G401.6 (cell line): ENCODE measurements at regions not wholly inside any gene's neighbourhood (a gene's known extent, or its start where the extent isn't known, plus 50 kb on each side); places are given as distances from the start of the nearest gene placed in this dataset.

Experiments used
- FAIRE-seq: peaks from 2 replicates; lab custom pipeline; 2012; peaks lifted over from hg19 to GRCh38; lab: Jason Lieb, UNC

DNA sequence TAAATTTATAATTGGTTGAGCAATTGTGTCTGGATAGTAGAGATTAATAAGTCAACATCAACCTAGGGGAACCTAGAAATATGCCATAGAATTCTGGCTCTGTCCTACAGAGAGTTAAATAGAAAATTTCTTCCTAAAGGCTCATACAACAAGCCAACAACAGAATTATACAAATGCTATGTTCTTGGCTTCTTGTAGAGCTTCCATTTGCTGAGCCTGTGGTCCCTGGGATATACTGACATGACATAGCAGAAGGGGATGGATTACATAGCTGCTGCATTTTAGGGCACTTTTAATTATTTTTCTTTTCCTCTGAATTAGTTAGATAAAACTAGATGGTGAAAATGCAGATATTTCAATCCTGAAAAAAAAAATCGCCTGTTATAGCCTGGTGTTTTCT, 95.5 kb upstream of the ST6GAL2 start:
- no peak for FAIRE-seq

DNA sequence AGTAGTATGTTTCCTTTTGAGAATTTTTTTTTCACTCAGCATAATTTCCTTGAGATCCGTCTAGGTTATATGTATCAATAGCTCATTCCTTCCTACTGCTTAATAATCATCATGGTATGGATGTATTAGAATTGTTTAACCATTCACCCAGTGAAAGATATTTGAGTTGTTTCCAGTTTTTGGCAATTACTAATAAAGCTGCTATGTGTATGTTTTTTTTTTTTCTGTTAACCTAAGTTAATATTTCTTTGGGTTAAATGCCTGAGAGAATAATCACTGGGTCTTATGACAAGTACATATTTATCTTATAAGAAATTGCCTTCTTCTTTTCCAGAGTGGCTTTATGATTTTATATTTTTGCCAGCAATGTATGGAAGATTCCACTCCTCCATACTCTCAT, 96.4 kb upstream of the ST6GAL2 start:
- FAIRE-seq: no peak

DNA sequence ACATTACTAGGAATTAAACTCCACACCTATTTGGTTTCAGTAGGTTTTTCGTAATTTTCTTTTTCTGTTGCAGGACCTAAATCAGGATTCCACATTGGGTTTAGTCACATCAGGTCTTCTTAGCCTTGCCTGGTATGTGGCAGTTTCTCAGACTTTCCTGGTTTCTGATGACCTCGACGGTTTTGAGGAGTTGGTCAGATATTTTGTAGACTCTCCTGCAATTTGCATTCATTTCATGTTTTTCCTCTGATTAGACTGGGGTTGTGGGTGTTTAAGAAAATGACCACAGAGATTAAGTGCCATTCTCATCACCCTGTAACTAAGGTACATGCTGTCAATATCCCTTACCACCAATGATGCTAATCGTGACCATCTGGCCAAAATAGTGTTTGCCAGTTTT, 97.3 kb upstream of the ST6GAL2 start:
- FAIRE-seq: no peak

GRCh38 chr2:106988361-106988760, 102.4 kb upstream of the ST6GAL2 start:
- FAIRE-seq: no peak

DNA sequence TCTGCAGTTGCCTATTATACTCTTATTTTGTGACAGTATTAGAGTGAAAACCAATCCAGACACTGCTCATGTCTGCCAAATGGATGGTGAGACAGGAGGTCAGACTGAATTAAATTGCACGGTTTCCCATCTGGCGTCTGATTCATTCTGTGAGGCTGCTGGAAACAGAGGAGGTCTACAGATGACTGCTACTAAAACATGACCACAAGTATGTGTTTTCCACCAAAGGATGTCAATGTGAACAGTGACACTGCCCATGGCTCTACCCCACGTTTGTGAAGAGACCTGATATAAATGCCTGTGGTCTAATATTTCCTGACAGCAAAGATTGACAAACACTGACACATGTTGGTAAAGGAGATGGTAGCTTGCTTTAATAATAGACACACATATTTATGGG, 104.3 kb upstream of the ST6GAL2 start:
- no peak for FAIRE-seq

GRCh38 chr2:106991866-106992265, 105.9 kb upstream of the ST6GAL2 start:
- no peak for FAIRE-seq

DNA sequence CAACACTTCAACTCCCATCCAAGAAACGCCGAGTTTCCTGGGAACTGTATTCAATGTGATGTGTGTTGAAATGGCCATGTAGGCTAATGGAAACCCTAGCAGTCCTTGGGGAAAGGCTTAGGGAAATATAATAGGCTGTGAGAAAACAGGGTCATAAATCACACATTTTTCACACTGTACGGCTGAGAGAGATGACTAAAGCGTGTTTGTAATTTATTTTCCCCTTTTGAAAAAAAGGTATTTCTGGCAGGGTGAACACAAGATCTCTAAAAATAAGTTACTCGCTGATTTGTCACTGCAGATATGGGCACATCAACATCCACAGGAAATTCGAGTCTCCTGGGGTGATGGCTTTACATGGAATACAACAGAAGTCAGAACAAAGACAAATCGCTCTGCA, 109.6 kb upstream of the ST6GAL2 start:
- FAIRE-seq: no peak

DNA sequence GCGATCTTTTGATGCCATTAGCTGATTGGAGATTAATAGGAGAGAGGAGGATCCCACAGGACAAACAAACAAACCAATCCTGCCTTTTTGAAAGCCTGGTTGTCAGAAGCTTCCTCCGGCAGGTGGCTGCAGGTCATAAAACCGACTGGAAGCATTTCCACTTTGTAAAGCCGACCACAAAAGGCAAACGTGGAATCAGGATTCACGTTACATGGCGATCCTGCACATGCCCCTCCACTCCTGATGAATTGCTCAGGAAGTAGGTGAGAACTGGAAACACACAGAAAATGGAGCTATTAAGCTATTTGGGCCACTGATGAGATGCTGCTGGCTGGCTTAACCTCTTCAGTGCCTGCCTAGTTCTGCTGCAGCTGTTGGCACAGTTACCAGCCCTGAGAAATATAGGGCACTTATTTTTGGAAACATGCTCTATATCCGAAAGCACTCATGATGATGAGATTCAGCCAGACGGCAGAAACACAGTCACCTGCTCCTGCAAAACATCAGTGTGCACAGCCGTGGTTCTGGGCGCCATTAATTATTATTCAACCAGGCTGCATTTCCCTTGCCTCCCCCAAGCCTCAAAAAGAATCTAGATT, 110.3 kb upstream of the ST6GAL2 start:
- no peak for FAIRE-seq

DNA sequence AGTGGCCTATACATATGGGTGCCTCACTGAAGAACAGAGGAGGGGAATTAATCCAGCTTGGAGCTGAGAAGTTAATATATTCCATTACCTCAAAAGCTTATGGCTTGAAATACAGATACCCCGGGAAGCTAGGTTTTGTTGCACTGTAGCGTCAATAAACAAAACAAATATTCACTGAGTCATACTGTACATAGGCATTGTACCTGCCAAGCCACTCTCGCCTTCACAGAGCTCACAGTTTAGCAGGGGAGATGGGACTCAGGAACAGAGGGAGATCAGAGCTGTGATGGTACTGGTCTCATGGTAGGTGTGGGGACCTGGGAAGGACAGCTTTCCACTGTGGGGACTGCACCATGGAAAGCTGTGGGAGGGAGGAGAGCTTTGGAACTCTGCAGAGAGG, 111.2 kb upstream of the ST6GAL2 start:
- no peak for FAIRE-seq

GRCh38 chr2:107001062-107001461, 115.1 kb upstream of the ST6GAL2 start:
- FAIRE-seq: no peak

GRCh38 chr2:107001551-107001950, 115.6 kb upstream of the ST6GAL2 start:
- FAIRE-seq: no peak

GRCh38 chr2:107001964-107002696, 116.2 kb upstream of the ST6GAL2 start:
- no peak for FAIRE-seq

DNA sequence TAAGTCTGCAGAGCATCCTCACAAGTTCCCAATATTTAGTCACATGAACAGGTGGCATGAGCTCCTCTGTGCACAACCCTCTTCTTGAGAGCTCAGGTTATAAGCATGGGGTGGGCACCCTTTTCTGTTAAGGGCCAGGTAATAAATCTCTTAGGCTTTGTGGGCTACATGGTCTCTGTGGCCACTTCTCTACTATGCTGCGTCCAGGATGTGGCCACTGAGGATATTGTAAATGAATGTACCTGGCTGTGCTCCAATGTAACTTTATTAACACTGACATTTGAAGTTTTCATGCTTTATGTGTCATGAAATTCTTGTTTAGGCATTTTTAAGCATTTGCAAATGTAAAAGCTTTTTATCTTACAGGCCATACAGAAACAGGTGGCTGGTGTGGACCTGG, 116.8 kb upstream of the ST6GAL2 start:
- FAIRE-seq: no peak

GRCh38 chr2:107005853-107006252, 119.9 kb upstream of the ST6GAL2 start:
- no peak for FAIRE-seq

DNA sequence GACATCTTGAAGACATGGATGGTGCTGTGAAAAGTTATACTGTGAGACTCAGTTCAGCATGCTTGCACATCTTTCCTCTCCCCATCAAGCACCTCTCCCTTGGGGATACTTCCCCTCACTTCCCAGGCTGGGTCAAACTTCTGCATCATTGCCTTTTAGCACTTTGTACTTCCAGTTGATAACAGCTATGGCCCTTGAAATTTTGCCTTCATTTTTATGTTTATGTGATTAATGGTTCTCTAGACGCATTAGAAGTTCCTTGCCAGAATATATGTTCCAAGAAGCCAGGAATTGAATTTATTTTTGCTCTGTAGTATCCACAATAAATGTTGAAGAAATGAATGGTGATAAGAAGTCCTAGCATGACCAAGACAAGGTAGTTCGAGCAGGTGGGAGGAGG, 120.9 kb upstream of the ST6GAL2 start:
- FAIRE-seq: no peak

- FAIRE-seq: no peak
These were observed 122.0 kb upstream of the ST6GAL2 start for GRCh38 chr2:107007927-107008326.

GRCh38 chr2:107008843-107009242, 122.9 kb upstream of the ST6GAL2 start:
- no peak for FAIRE-seq

DNA sequence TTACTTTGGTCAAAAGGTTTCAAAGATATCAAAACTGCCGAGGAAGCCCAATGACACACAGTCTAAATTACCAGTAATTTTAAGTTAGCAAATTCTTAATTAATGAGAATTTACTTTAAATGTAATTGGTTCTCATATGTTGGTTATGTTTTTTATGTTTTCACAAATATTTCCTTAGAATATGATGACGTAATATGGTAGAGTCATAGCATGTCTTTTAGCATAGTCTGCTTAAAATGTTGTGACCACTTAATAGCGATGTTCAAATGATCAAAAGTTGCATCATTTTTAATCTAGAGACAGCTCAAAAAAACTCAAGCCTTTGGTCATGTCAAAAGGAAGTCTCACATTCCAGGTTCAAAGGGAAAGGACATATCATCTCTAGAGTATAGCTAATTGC, 123.3 kb upstream of the ST6GAL2 start:
- no peak for FAIRE-seq

- FAIRE-seq: no peak
These were observed 126.8 kb upstream of the ST6GAL2 start for GRCh38 chr2:107012714-107013306.

- no peak for FAIRE-seq
These were observed 127.9 kb upstream of the ST6GAL2 start for GRCh38 chr2:107013884-107014283.

- FAIRE-seq: no peak
These were observed 132.4 kb upstream of the ST6GAL2 start for GRCh38 chr2:107018366-107018765.

DNA sequence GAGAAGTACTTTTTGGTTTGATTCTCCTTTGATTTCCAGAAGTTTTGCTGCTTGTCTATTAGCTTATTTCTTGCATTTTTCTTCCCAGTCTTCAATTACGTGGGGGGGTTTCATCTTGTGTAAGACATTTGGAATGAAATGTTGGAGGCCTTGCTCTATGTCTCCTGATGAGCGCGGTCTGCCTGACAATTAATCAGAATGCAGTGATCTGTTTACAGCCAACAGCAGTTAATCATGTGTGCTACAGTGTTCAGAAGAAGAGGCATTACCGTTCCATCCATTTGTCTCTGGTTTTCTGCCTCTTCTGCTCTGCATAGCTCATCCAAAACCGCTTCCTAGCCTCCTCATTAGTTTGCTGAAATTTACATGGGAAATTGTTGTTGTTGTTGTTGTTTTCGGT, 134.4 kb upstream of the ST6GAL2 start:
- no peak for FAIRE-seq

GRCh38 chr2:107024269-107024668, 138.3 kb upstream of the ST6GAL2 start:
- FAIRE-seq: no peak

DNA sequence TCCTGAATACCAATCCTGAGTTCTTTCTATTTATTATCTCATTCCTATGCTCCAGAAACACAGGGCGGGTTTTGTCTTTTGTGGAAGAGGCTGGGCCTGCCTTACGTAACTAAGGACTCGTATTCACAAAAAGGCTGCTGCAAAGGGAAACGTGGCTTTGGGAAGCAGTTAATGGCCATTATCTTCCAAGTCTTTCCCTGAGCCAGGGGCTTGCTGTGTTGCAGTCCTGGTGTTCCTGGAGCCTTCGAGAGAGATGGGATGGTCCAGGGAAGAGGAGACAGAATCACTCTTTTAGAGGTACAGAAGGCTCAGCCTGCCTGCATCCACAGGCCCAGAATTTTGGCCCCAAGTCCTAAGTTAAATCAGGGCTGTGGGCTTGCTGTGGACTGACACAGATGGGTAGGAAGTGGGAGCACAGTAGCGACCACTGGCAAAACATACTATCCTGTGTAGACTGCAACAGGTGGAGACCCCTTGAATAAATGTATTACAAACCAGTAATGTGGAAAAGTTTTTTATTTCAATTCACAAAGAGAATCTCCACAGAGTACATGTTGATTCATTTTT, 139.4 kb upstream of the ST6GAL2 start:
- FAIRE-seq: no peak
